PC-9 (cell line): ENCODE measurements at regions not wholly inside any gene's neighbourhood (a gene's known extent, or its start where the extent isn't known, plus 50 kb on each side); places are given as distances from the start of the nearest gene placed in this dataset.
A peak's percentile ranks its signal among the peaks of the same experiment; 100 is the strongest.

ENCODE experiments used
- BruUV-seq: library from RNA; stranded (reverse); fragments of 400-500 nt; replicated peaks from 2 replicates; lab custom pipeline; 2021; lab: Mats Ljungman, UMichigan
- CTCF ChIA-PET: fragments of 300-600 bp; sonication (Branson Sonifier 250); formaldehyde crosslinking; loops from one replicate; lab custom pipeline; 2022; ENCODE audit warnings: antibody characterized with exemption; lab: Charles Lee
- POLR2A ChIA-PET: fragments of 300-600 bp; sonication (Branson Sonifier 250); formaldehyde crosslinking; loops from one replicate; lab custom pipeline; 2022; ENCODE audit warnings: antibody characterized with exemption; ENCODE audit not compliant: unreplicated experiment; lab: Charles Lee
- DNase-seq, 2 experiments: peaks; one replicate each; pipeline versions ENCODE4 v3.0.0 to v3.0.0-alpha.2; 2015 to 2022; ENCODE audit warnings: mixed read lengths in 1 of 2
- H2AFZ ChIP-seq: fragments of 200-600 bp; sonication (generic); 2 replicates; pipeline ENCODE4 v1.8.1; 2017; ENCODE audit warnings: antibody characterized with exemption
- H3F3A ChIP-seq: fragments of 200-600 bp; sonication (generic); 2 replicates; pipeline ENCODE4 v1.8.1; 2017; ENCODE audit warnings: antibody characterized with exemption, mild to moderate bottlenecking, low read depth; ENCODE audit not compliant: insufficient read depth
- H3K27ac ChIP-seq: fragments of 200-600 bp; sonication (generic); 2 replicates; pipeline ENCODE4 v1.6.1; 2016; ENCODE audit warnings: mixed run types
- H3K27me3 ChIP-seq: fragments of 200-600 bp; sonication (generic); 2 replicates; pipeline ENCODE4 v1.6.1; 2016; ENCODE audit warnings: low read depth, mixed run types; ENCODE audit not compliant: insufficient read depth
- H3K36me3 ChIP-seq: fragments of 200-600 bp; sonication (generic); 2 replicates; pipeline ENCODE4 v1.6.1; 2016; ENCODE audit warnings: low read depth, mixed run types
- H3K4me1 ChIP-seq: fragments of 200-600 bp; sonication (generic); replicated peaks from 2 replicates; pipeline ENCODE4 v1.6.1; 2016; ENCODE audit warnings: mixed run types; ENCODE audit not compliant: insufficient read depth
- H3K4me2 ChIP-seq: fragments of 200-600 bp; sonication (generic); 2 replicates; pipeline ENCODE4 v1.6.1; 2017; ENCODE audit warnings: mixed run types
- H3K4me3 ChIP-seq: fragments of 200-600 bp; sonication (generic); 2 replicates; pipeline ENCODE4 v1.6.1; 2016; ENCODE audit warnings: mixed run types
- H3K79me2 ChIP-seq: fragments of 200-600 bp; sonication (generic); 2 replicates; pipeline ENCODE4 v1.6.1; 2017; ENCODE audit warnings: low read depth, mixed run types
- H3K9me2 ChIP-seq: fragments of 200-600 bp; sonication (generic); 2 replicates; pipeline ENCODE4 v1.8.1; 2017; ENCODE audit warnings: mild to moderate bottlenecking; ENCODE audit not compliant: insufficient read depth
- H3K9me3 ChIP-seq: fragments of 200-600 bp; sonication (generic); 2 replicates; pipeline ENCODE4 v1.8.1; 2016; ENCODE audit warnings: low read depth; ENCODE audit not compliant: insufficient read depth
- H4K20me1 ChIP-seq: fragments of 200-600 bp; sonication (generic); 2 replicates; pipeline ENCODE4 v1.8.1; 2017; ENCODE audit not compliant: insufficient read depth
- CTCF ChIP-seq: fragments of 200-600 bp; sonication (generic); conservative IDR thresholded peaks from 2 replicates; pipeline ENCODE4 v1.6.1; 2017; ENCODE audit warnings: mixed run types, antibody characterized with exemption, mild to moderate bottlenecking, moderate library complexity
- EZH2 ChIP-seq: fragments of 200-600 bp; sonication (generic); IDR thresholded peaks from 2 replicates; pipeline ENCODE4 v1.8.0; 2017; ENCODE audit warnings: antibody characterized with exemption, low read depth
- intact Hi-C: fragments of 100-400 bp; cut with micrococcal nuclease; formaldehyde crosslinking; loops from one replicate; pipeline ENCODE4 v1.10.0; 2022; ENCODE audit not compliant: unreplicated experiment

- no peak for DNase-seq
- BruUV-seq: no TSS peak
- intact Hi-C loops: loop anchor here (10.0 kb wide), 1 partner anchor 171 kb away; no protein-coding TSS in a partner anchor
- no peaks in the 10 kb centered on the region for H3K79me2 ChIP-seq
- H3K4me1 ChIP-seq: peaks cover 38% of the 10 kb centered on the region
- TF ChIP-seq EZH2: no peak
- no peak for TF ChIP-seq CTCF
- no peak overlapping the region for H2AFZ ChIP-seq
- ChIA-PET POLR2A (no interaction called here), CTCF (no interaction called here)
- no peaks in the 10 kb centered on the region for H4K20me1 ChIP-seq
- no peaks in the 10 kb centered on the region for H3K9me3 ChIP-seq
- no peaks in the 10 kb centered on the region for H3K27me3 ChIP-seq
- H3K36me3 ChIP-seq: no peaks in the 10 kb centered on the region
- peaks cover 25% of the 10 kb centered on the region for H3F3A ChIP-seq
- no peak overlapping the region for H3K4me3 ChIP-seq
- no peak overlapping the region for H3K4me2 ChIP-seq
- H3K9me2 ChIP-seq: no peaks in the 10 kb centered on the region
- H3K27ac ChIP-seq: no peak overlapping the region
Observed at GRCh38 chr15:91534235-91534634, 319.3 kb upstream of the SLCO3A1 start.

- TF ChIP-seq EZH2: no peak
- Histone ChIP-seq H3K9me2 (no peaks in the 10 kb centered on the region), H3K79me2 (no peaks in the 10 kb centered on the region), H4K20me1 (no peaks in the 10 kb centered on the region), H3K9me3 (no peaks in the 10 kb centered on the region), H3F3A (peaks cover 25% of the 10 kb centered on the region), H3K4me1 (peaks cover 38% of the 10 kb centered on the region), H3K27me3 (no peaks in the 10 kb centered on the region), H2AFZ (no peak overlapping the region), H3K36me3 (no peaks in the 10 kb centered on the region), H3K27ac (no peak overlapping the region), H3K4me2 (no peak overlapping the region), H3K4me3 (no peak overlapping the region)
- CTCF ChIA-PET: no interaction called here
- POLR2A ChIA-PET: no interaction called here
- BruUV-seq: no TSS peak
- DNase-seq: no peak
- intact Hi-C loops: loop anchor here (10.0 kb wide), 1 partner anchor 170 kb away; no protein-coding TSS in a partner anchor
Observed at GRCh38 chr15:91534976-91535375, 318.5 kb upstream of the SLCO3A1 start.

GRCh38 chr15:91535856-91536500, 317.5 kb upstream of the SLCO3A1 start:
- H3K27me3 ChIP-seq: no peaks in the 10 kb centered on the region
- H3K79me2 ChIP-seq: no peaks in the 10 kb centered on the region
- DNase-seq: no peak
- no peaks in the 10 kb centered on the region for H3K36me3 ChIP-seq
- ChIA-PET CTCF (interaction anchor here (1.3 kb wide), 1 partner anchor 25 kb away, joined by 5 read pairs; no protein-coding TSS in a partner anchor), POLR2A (interaction anchor here (0.6 kb wide), 2 partner anchors 49 to 327 kb away, joined by 3 to 4 read pairs; no protein-coding TSS in a partner anchor)
- peak overlapping the region; percentile 93 for H3K27ac ChIP-seq
- intact Hi-C loops: loop anchor here (2.0 to 10.0 kb wide), 2 partner anchors 169 to 407 kb away; no protein-coding TSS in a partner anchor
- peaks cover 25% of the 10 kb centered on the region for H3F3A ChIP-seq
- no TSS peak for BruUV-seq
- H3K9me2 ChIP-seq: no peaks in the 10 kb centered on the region
- H3K4me1 ChIP-seq: peaks cover 38% of the 10 kb centered on the region
- no peaks in the 10 kb centered on the region for H4K20me1 ChIP-seq
- H3K9me3 ChIP-seq: no peaks in the 10 kb centered on the region
- peak overlapping the region; percentile 68 for H3K4me2 ChIP-seq
- no peak overlapping the region; the same call in 1 of the 2 replicates for H2AFZ ChIP-seq
- no peak for TF ChIP-seq EZH2
- TF ChIP-seq CTCF: no peak
- no peak overlapping the region for H3K4me3 ChIP-seq
